H9 (cell line): ENCODE measurements at regions not wholly inside any gene's neighbourhood (a gene's known extent, or its start where the extent isn't known, plus 50 kb on each side); places are given as distances from the start of the nearest gene placed in this dataset.

Source experiments
- DNase-seq: peaks from one replicate; pipeline ENCODE4 v3.0.0-alpha.2; 2017
- H2AFZ ChIP-seq: one replicate; pipeline ENCODE4 v1.6.1; 2013; ENCODE audit warnings: mild to moderate bottlenecking, low read length, control low read depth, moderate library complexity
- H2AK5ac ChIP-seq: 2 replicates; pipeline ENCODE4 v1.6.1; 2013; ENCODE audit warnings: low read length, control low read depth, mixed read lengths; ENCODE audit not compliant: insufficient read length
- H2BK120ac ChIP-seq: one replicate; pipeline ENCODE4 v1.6.1; 2013; ENCODE audit warnings: low read depth, mild to moderate bottlenecking, low read length, control low read depth, inconsistent platforms; ENCODE audit not compliant: poor library complexity, severe bottlenecking
- H2BK12ac ChIP-seq: 2 replicates; pipeline ENCODE4 v1.6.1; 2013; ENCODE audit warnings: low read length, control low read depth, mixed read lengths, low read depth; ENCODE audit not compliant: insufficient read length
- H2BK15ac ChIP-seq: 2 replicates; pipeline ENCODE4 v1.6.1; 2013; ENCODE audit warnings: low read depth, low read length, control low read depth
- H2BK20ac ChIP-seq: one replicate; pipeline ENCODE4 v1.6.1; 2013; ENCODE audit warnings: low read depth, mild to moderate bottlenecking, low read length, control low read depth, inconsistent platforms; ENCODE audit not compliant: poor library complexity, severe bottlenecking
- H2BK5ac ChIP-seq: 2 replicates; pipeline ENCODE4 v1.6.1; 2013; ENCODE audit warnings: low read length, control low read depth, mixed read lengths; ENCODE audit not compliant: insufficient read length
- H3K14ac ChIP-seq: 2 replicates; pipeline ENCODE4 v1.6.1; 2013; ENCODE audit warnings: low read length, control low read depth; ENCODE audit not compliant: insufficient read depth
- H3K18ac ChIP-seq: 2 replicates; pipeline ENCODE4 v1.6.1; 2013; ENCODE audit warnings: low read depth, mild to moderate bottlenecking, mixed read lengths, low read length, control low read depth; ENCODE audit not compliant: insufficient read length
- H3K23ac ChIP-seq: 2 replicates; pipeline ENCODE4 v1.6.1; 2013; ENCODE audit warnings: low read length, control low read depth, mixed read lengths, low read depth; ENCODE audit not compliant: insufficient read length
- H3K23me2 ChIP-seq: 2 replicates; pipeline ENCODE4 v1.6.1; 2013; ENCODE audit warnings: low read depth, mild to moderate bottlenecking, mixed read lengths, low read length, control low read depth; ENCODE audit not compliant: insufficient read length, poor library complexity, severe bottlenecking
- H3K27ac ChIP-seq: 2 replicates; pipeline ENCODE4 v1.5.1; 2013; ENCODE audit warnings: low read length, control low read depth, mixed read lengths, low read depth; ENCODE audit not compliant: insufficient read length
- H3K27me3 ChIP-seq: 2 replicates; pipeline ENCODE4 v1.6.1; 2013; ENCODE audit warnings: low read length, control low read depth, inconsistent platforms; ENCODE audit not compliant: insufficient read depth
- H3K4ac ChIP-seq: 2 replicates; pipeline ENCODE4 v1.6.1; 2013; ENCODE audit warnings: low read depth, mild to moderate bottlenecking, control low read depth, inconsistent platforms, low read length, moderate library complexity
- H3K4me1 ChIP-seq: 2 replicates; pipeline ENCODE4 v1.6.1; 2013; ENCODE audit warnings: low read length, control low read depth, inconsistent platforms; ENCODE audit not compliant: insufficient read depth
- H3K4me2 ChIP-seq: 2 replicates; pipeline ENCODE4 v1.6.1; 2013; ENCODE audit warnings: low read length, control low read depth, mixed read lengths; ENCODE audit not compliant: insufficient read length, insufficient read depth
- H3K56ac ChIP-seq: 2 replicates; pipeline ENCODE4 v1.6.1; 2013; ENCODE audit warnings: low read depth, mild to moderate bottlenecking, mixed read lengths, low read length, control low read depth; ENCODE audit not compliant: insufficient read length
- H3K79me1 ChIP-seq: 2 replicates; pipeline ENCODE4 v1.6.1; 2013; ENCODE audit warnings: low read depth, mild to moderate bottlenecking, moderate library complexity, low read length, control low read depth, inconsistent platforms; ENCODE audit not compliant: insufficient read depth, poor library complexity, severe bottlenecking
- H3K79me2 ChIP-seq: 2 replicates; pipeline ENCODE4 v1.6.1; 2013; ENCODE audit warnings: low read length, control low read depth, inconsistent platforms; ENCODE audit not compliant: insufficient read depth
- H3K9ac ChIP-seq: 2 replicates; pipeline ENCODE4 v1.6.1; 2013; ENCODE audit warnings: low read length, control low read depth, mixed read lengths; ENCODE audit not compliant: insufficient read length; ENCODE audit errors: extremely low read depth
- H3K9me3 ChIP-seq: one replicate; pipeline ENCODE4 v1.6.1; 2013; ENCODE audit warnings: low read depth, low read length, inconsistent platforms; ENCODE audit not compliant: control insufficient read depth
- H3T11ph ChIP-seq: one replicate; pipeline ENCODE4 v1.6.1; 2013; ENCODE audit warnings: mild to moderate bottlenecking, low read length, control low read depth, inconsistent platforms
- H4K20me1 ChIP-seq: one replicate; pipeline ENCODE4 v1.6.1; 2013; ENCODE audit not compliant: control insufficient read depth, insufficient read length, insufficient read depth
- H4K5ac ChIP-seq: 2 replicates; pipeline ENCODE4 v1.6.1; 2013; ENCODE audit warnings: low read depth, mild to moderate bottlenecking, mixed read lengths, low read length, control low read depth; ENCODE audit not compliant: insufficient read length
- H4K8ac ChIP-seq: replicated peaks from 2 replicates; pipeline ENCODE4 v1.6.1; 2013; ENCODE audit warnings: low read length, control low read depth, mixed read lengths, low read depth; ENCODE audit not compliant: insufficient read length
- H4K91ac ChIP-seq: 2 replicates; pipeline ENCODE4 v1.6.1; 2013; ENCODE audit warnings: low read depth, mild to moderate bottlenecking, moderate library complexity, mixed read lengths, low read length, control low read depth; ENCODE audit not compliant: insufficient read length
- H3K27ac Mint-ChIP-seq, 3 experiments: 2 replicates in 2 of 3; 3 replicates in 1 of 3; pipeline ENCODE4 v1.8.0; 2020 to 2021; ENCODE audit warnings: mixed read lengths in 3 of 3, mild to moderate bottlenecking in 1 of 3, moderate library complexity in 1 of 3
- H3K27me3 Mint-ChIP-seq: 2 replicates; pipeline ENCODE4 v1.8.0; 2021; ENCODE audit warnings: low read depth, mild to moderate bottlenecking, moderate library complexity, mixed read lengths
- H3K36me3 Mint-ChIP-seq, 3 experiments: 2 replicates in 2 of 3; 3 replicates in 1 of 3; pipeline ENCODE4 v1.8.0; 2020 to 2021; ENCODE audit warnings: low read depth in 3 of 3, mixed read lengths in 3 of 3; ENCODE audit not compliant: insufficient read depth in 1 of 3
- H3K4me1 Mint-ChIP-seq, 2 experiments: 2 replicates each; pipeline ENCODE4 v1.8.0; 2020; ENCODE audit warnings: mixed read lengths in 2 of 2
- H3K4me3 Mint-ChIP-seq, 2 experiments: 2 replicates in 1 of 2; 3 replicates in 1 of 2; pipeline ENCODE4 v1.8.0; 2020 to 2021; ENCODE audit warnings: mild to moderate bottlenecking in 2 of 2, mixed read lengths in 2 of 2, moderate library complexity in 1 of 2
- H3K9me3 Mint-ChIP-seq, 2 experiments: 2 replicates in 1 of 2; 3 replicates in 1 of 2; pipeline ENCODE4 v1.8.0; 2020; ENCODE audit warnings: mild to moderate bottlenecking in 2 of 2, mixed read lengths in 2 of 2, moderate library complexity in 1 of 2
- CTCF ChIP-seq: fragments of 200-600 bp; sonication (generic); conservative IDR thresholded peaks from 3 replicates; pipeline ENCODE4 v1.8.0; 2021; ENCODE audit warnings: antibody characterized with exemption, mild to moderate bottlenecking
- WGBS: extraction: QIAGEN DNeasy Blood & Tissue Kit; methylation state at CpG from one replicate; pipeline ENCODE4 v1.1.7; 2013; ENCODE audit warnings: missing lambda C conversion rate, low lambda C conversion rate, mixed read lengths; ENCODE audit not compliant: insufficient read length; ENCODE audit errors: extremely low coverage; 5-methylcytosine and 5-hydroxymethylcytosine counted together

- Mint-ChIP-seq H3K27me3 (peaks cover 8% of the 10 kb centered on the region), H3K4me3 (no peak overlapping the region), H3K27ac (no peak overlapping the region), H3K9me3 (no peaks in the 10 kb centered on the region; a peak in 1 of 5 replicates), H3K4me1 (peaks cover 2 to 8% of the 10 kb centered on the region in 2 experiments; a peak in 3 of 4 replicates), H3K36me3 (no peaks in the 10 kb centered on the region)
- H3K27ac ChIP-seq, result no peak overlapping the region
- H3K14ac ChIP-seq, result no peak overlapping the region
- no peak overlapping the region for H3K18ac ChIP-seq
- H3K9ac ChIP-seq, result no peak overlapping the region
- H2BK12ac ChIP-seq, result no peak overlapping the region
- no peak overlapping the region for H2BK120ac ChIP-seq
- no peak overlapping the region for H3T11ph ChIP-seq
- TF ChIP-seq CTCF, result no peak
- no peaks in the 10 kb centered on the region for H3K9me3 ChIP-seq
- DNase-seq, result no peak
- H4K8ac ChIP-seq, result no peak overlapping the region
- no peaks in the 10 kb centered on the region for H3K27me3 ChIP-seq
- no peak overlapping the region for H4K91ac ChIP-seq
- H3K79me1 ChIP-seq, result no peaks in the 10 kb centered on the region
- H2BK5ac ChIP-seq, result no peak overlapping the region
- no peaks in the 10 kb centered on the region for H3K4me1 ChIP-seq
- no peaks in the 10 kb centered on the region for H3K79me2 ChIP-seq
- no peak overlapping the region for H2AFZ ChIP-seq
- H2AK5ac ChIP-seq, result no peak overlapping the region
- H2BK20ac ChIP-seq, result no peak overlapping the region
- H2BK15ac ChIP-seq, result no peak overlapping the region
- no peaks in the 10 kb centered on the region for H4K20me1 ChIP-seq
- no peak overlapping the region for H3K4ac ChIP-seq
- no peak overlapping the region for H3K56ac ChIP-seq
- no peak overlapping the region for H3K4me2 ChIP-seq
- WGBS, result no CpG with 5 or more reads among the region's 16 CpGs
- H3K23me2 ChIP-seq, result no peaks in the 10 kb centered on the region
- no peak overlapping the region for H4K5ac ChIP-seq
- no peak overlapping the region for H3K23ac ChIP-seq
Observed at GRCh38 chr22:49648053-49648452, 179.6 kb downstream of the BRD1 start.
